Skeletal muscle cell (primary cell): ENCODE measurements at regions not wholly inside any gene's neighbourhood (a gene's known extent, or its start where the extent isn't known, plus 50 kb on each side); places are given as distances from the start of the nearest gene placed in this dataset.
A peak's percentile ranks its signal among the peaks of the same experiment; 100 is the strongest.

Experiments
- DNase-seq: peaks from one replicate; pipeline ENCODE4 v3.0.0-alpha.2; 2010; ENCODE audit warnings: low read depth
- H3K4me3 ChIP-seq: 2 replicates; pipeline ENCODE4 v1.5.1; 2011; ENCODE audit warnings: low read depth, mild to moderate bottlenecking, control low read depth, low read length, moderate library complexity

- H3K4me3 ChIP-seq: no peak overlapping the region
- DNase-seq: peak; percentile 68
Measured at GRCh38 chrX:38882894-38883626, 81.8 kb downstream of the MID1IP1 start.

- H3K4me3 ChIP-seq: no peak overlapping the region
- DNase-seq: no peak
Measured at GRCh38 chrX:38886112-38886511, 84.9 kb downstream of the MID1IP1 start.

GRCh38 chrX:38887222-38887621 is 86.0 kb downstream of the MID1IP1 start:
- H3K4me3 ChIP-seq: no peak overlapping the region
- DNase-seq: no peak

- no peak for DNase-seq
- no peak overlapping the region for H3K4me3 ChIP-seq
Measured at GRCh38 chrX:38890326-38890725, 89.1 kb downstream of the MID1IP1 start.

GRCh38 chrX:38890963-38891362 is 89.7 kb downstream of the MID1IP1 start:
- no peak for DNase-seq
- H3K4me3 ChIP-seq: no peak overlapping the region

- H3K4me3 ChIP-seq: no peak overlapping the region
- DNase-seq: peak; percentile 31
Measured at GRCh38 chrX:38891641-38892413, 90.6 kb downstream of the MID1IP1 start.

- no peak overlapping the region for H3K4me3 ChIP-seq
- no peak for DNase-seq
Measured at GRCh38 chrX:38893441-38893840, 92.2 kb downstream of the MID1IP1 start.

GRCh38 chrX:38895775-38896174 is 94.5 kb downstream of the MID1IP1 start:
- H3K4me3 ChIP-seq: no peak overlapping the region

GRCh38 chrX:38896724-38897298 is 95.6 kb downstream of the MID1IP1 start:
- DNase-seq: no peak
- H3K4me3 ChIP-seq: no peak overlapping the region

More at GRCh38 chrX:38895775-38896174, 94.5 kb downstream of the MID1IP1 start:
- DNase-seq: no peak

GRCh38 chrX:38898261-38898660 is 97.0 kb downstream of the MID1IP1 start:
- H3K4me3 ChIP-seq: no peak overlapping the region
- DNase-seq: no peak

- DNase-seq: no peak
- no peak overlapping the region for H3K4me3 ChIP-seq
Measured at GRCh38 chrX:38899650-38900049, 98.4 kb downstream of the MID1IP1 start.

- DNase-seq: no peak
- H3K4me3 ChIP-seq: no peak overlapping the region
Measured at GRCh38 chrX:38900719-38901118, 99.5 kb downstream of the MID1IP1 start.

- H3K4me3 ChIP-seq: no peak overlapping the region
- no peak for DNase-seq
Measured at GRCh38 chrX:38902972-38903492, 101.8 kb downstream of the MID1IP1 start.

GRCh38 chrX:38916801-38917200 is 115.5 kb downstream of the MID1IP1 start:
- H3K4me3 ChIP-seq: no peak overlapping the region
- DNase-seq: no peak

- DNase-seq: no peak
- H3K4me3 ChIP-seq: no peak overlapping the region
Measured at GRCh38 chrX:38917954-38918353, 116.7 kb downstream of the MID1IP1 start.

GRCh38 chrX:38919202-38919601 is 117.9 kb downstream of the MID1IP1 start:
- no peak for DNase-seq
- no peak overlapping the region for H3K4me3 ChIP-seq

- H3K4me3 ChIP-seq: no peak overlapping the region
- DNase-seq: no peak
Measured at GRCh38 chrX:38919853-38920528, 118.7 kb downstream of the MID1IP1 start.

GRCh38 chrX:38923451-38923969 is 122.3 kb downstream of the MID1IP1 start:
- H3K4me3 ChIP-seq: no peak overlapping the region
- no peak for DNase-seq

GRCh38 chrX:38927592-38927991 is 126.3 kb downstream of the MID1IP1 start:
- no peak for DNase-seq
- no peak overlapping the region for H3K4me3 ChIP-seq
